HUES64 (cell line): ENCODE measurements at regions not wholly inside any gene's neighbourhood (a gene's known extent, or its start where the extent isn't known, plus 50 kb on each side); places are given as distances from the start of the nearest gene placed in this dataset.
A peak's percentile ranks its signal among the peaks of the same experiment; 100 is the strongest.
"Not testable (repeated sequence)": the region's sequence is repeated elsewhere in the genome, so short reads cannot be mapped to it uniquely, and the experiment has no call there.

Experiments
- H3K27ac ChIP-seq: 2 replicates; pipeline ENCODE4 v1.7.0; 2013; ENCODE audit warnings: low read depth, low read length, inconsistent platforms
- H3K27me3 ChIP-seq: 2 replicates; pipeline ENCODE4 v1.6.1; 2013; ENCODE audit warnings: mild to moderate bottlenecking, low read length; ENCODE audit not compliant: insufficient read depth
- H3K36me3 ChIP-seq: 2 replicates; pipeline ENCODE4 v1.6.1; 2013; ENCODE audit warnings: mild to moderate bottlenecking, low read length; ENCODE audit not compliant: insufficient read depth
- H3K4me1 ChIP-seq: 2 replicates; pipeline ENCODE4 v1.6.1; 2013; ENCODE audit warnings: mild to moderate bottlenecking, low read length, moderate library complexity; ENCODE audit not compliant: insufficient read depth
- H3K4me3 ChIP-seq: 2 replicates; pipeline ENCODE4 v1.5.1; 2013; ENCODE audit warnings: mild to moderate bottlenecking, low read length, moderate library complexity
- H3K9ac ChIP-seq: 2 replicates; pipeline ENCODE4 v1.6.1; 2013; ENCODE audit warnings: mild to moderate bottlenecking, low read depth, low read length
- H3K9me3 ChIP-seq: 2 replicates; pipeline ENCODE4 v1.6.1; 2013; ENCODE audit warnings: low read depth, low read length; ENCODE audit not compliant: insufficient read depth
- WGBS: fragments of 150-250, 120-280 bp; methylation state at CpG from one replicate; pipeline ENCODE4 v1.1.7; 2013; ENCODE audit warnings: missing lambda C conversion rate; 5-methylcytosine and 5-hydroxymethylcytosine counted together

DNA sequence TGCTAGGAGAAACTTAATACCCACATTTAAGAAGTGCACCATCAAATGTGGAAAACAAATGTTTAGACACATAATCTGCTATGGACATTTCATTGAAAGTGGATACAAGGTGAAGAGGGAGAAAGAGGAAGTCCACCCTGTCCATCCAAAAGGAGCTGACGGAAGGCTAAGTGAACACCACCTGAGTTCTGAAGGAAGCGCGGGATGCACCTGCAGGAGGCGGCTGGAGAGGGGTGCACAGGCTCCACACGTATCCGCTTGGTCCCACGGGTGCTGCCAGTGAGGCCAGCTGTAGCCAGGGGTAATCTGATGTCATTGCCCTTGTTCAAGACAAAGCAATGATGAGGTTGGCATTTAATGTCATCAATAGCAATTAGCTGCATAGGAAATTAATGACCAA is 75.9 kb upstream of the TMEM18 start:
- Histone ChIP-seq H3K9me3 (no peaks in the 10 kb centered on the region; the same call in 1 of the 2 replicates), H3K27ac (no peak overlapping the region), H3K9ac (no peak overlapping the region), H3K4me3 (no peak overlapping the region), H3K27me3 (no peaks in the 10 kb centered on the region), H3K36me3 (no peaks in the 10 kb centered on the region), H3K4me1 (no peaks in the 10 kb centered on the region)
- WGBS, result 96% methylated on average over 7 of the region's 7 CpGs

- no peaks in the 10 kb centered on the region for H3K27me3 ChIP-seq
- 94% methylated on average over 10 of the region's 10 CpGs for whole genome bisulfite sequencing
Measured at GRCh38 chr2:751474-751873, 74.3 kb upstream of the TMEM18 start.

GRCh38 chr2:750628-751027 is 73.4 kb upstream of the TMEM18 start:
- Histone ChIP-seq H3K4me3 (no peak overlapping the region), H3K9ac (no peak overlapping the region), H3K36me3 (peaks cover 5% of the 10 kb centered on the region; the same call in 1 of the 2 replicates), H3K27ac (no peak overlapping the region), H3K27me3 (no peaks in the 10 kb centered on the region), H3K4me1 (no peaks in the 10 kb centered on the region), H3K9me3 (no peaks in the 10 kb centered on the region)
- WGBS, result 94% methylated on average over 5 of the region's 5 CpGs

More at GRCh38 chr2:751474-751873, 74.3 kb upstream of the TMEM18 start:
- Histone ChIP-seq H3K9me3 (no peaks in the 10 kb centered on the region), H3K9ac (no peak overlapping the region), H3K4me1 (no peaks in the 10 kb centered on the region), H3K4me3 (no peak overlapping the region), H3K36me3 (peaks cover 5% of the 10 kb centered on the region; the same call in 1 of the 2 replicates), H3K27ac (no peak overlapping the region)

DNA sequence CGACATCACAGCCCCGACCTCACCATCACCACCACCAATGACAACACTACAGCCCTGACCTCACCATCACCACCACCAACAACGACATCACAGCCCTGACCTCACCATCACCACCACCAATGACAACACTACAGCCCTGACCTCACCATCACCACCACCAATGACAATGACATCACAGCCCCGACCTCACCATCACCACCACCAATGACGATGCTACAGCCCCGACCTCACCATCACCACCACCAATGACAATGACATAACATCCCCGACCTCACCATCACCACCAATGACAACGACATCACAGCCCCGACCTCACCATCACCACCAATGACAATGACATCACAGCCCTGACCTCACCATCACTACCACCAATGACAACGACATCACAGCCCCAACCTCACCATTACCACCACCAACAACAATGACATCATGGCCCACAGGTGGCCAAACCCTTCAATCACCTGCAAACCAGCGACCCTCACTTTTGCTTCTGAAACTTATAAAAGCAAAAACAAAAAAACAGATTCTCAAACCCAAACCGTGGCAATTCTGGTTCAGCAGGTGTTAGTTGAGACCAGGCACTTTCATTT is 70.7 kb upstream of the TMEM18 start:
- no peak overlapping the region for H3K9ac ChIP-seq
- H3K4me3 ChIP-seq, result no peak overlapping the region
- no peaks in the 10 kb centered on the region for H3K27me3 ChIP-seq
- H3K27ac ChIP-seq, result no peak overlapping the region
- no peaks in the 10 kb centered on the region for H3K4me1 ChIP-seq
- peaks cover 5% of the 10 kb centered on the region; the same call in 1 of the 2 replicates for H3K36me3 ChIP-seq
- H3K9me3 ChIP-seq, result no peaks in the 10 kb centered on the region
- WGBS, result 94% methylated on average over 12 of the region's 12 CpGs

GRCh38 chr2:746697-747096 is 69.5 kb upstream of the TMEM18 start:
- no peak overlapping the region for H3K9ac ChIP-seq
- no peaks in the 10 kb centered on the region for H3K9me3 ChIP-seq
- peaks cover 2% of the 10 kb centered on the region for H3K4me1 ChIP-seq
- no peaks in the 10 kb centered on the region for H3K27me3 ChIP-seq
- 94% methylated on average over 4 of the region's 4 CpGs for WGBS
- H3K4me3 ChIP-seq, result no peak overlapping the region
- no peak overlapping the region for H3K27ac ChIP-seq
- peaks cover 5% of the 10 kb centered on the region; the same call in 1 of the 2 replicates for H3K36me3 ChIP-seq

- H3K4me1 ChIP-seq, result peaks cover 14% of the 10 kb centered on the region
- no peaks in the 10 kb centered on the region for H3K27me3 ChIP-seq
- no peak overlapping the region for H3K9ac ChIP-seq
- no peak overlapping the region for H3K4me3 ChIP-seq
- peaks cover 5% of the 10 kb centered on the region; the same call in 1 of the 2 replicates for H3K36me3 ChIP-seq
- no peak overlapping the region for H3K27ac ChIP-seq
- WGBS, result 94% methylated on average over 2 of the region's 3 CpGs
- no peaks in the 10 kb centered on the region for H3K9me3 ChIP-seq
Measured at GRCh38 chr2:744088-744487, 66.9 kb upstream of the TMEM18 start.

- Histone ChIP-seq H3K9ac (no peak overlapping the region), H3K36me3 (no peaks in the 10 kb centered on the region), H3K27me3 (no peaks in the 10 kb centered on the region), H3K4me3 (no peak overlapping the region; the same call in 1 of the 2 replicates), H3K27ac (no peak overlapping the region), H3K9me3 (no peaks in the 10 kb centered on the region), H3K4me1 (peaks cover 18% of the 10 kb centered on the region)
- WGBS, result 92% methylated on average over 9 of the region's 9 CpGs
Measured at GRCh38 chr2:742221-742620, 65.0 kb upstream of the TMEM18 start.

- 0 out of 2 replicates have a peak overlapping the region, but pooled peaks have one; percentile 45 for H3K9ac ChIP-seq
- H3K36me3 ChIP-seq, result no peaks in the 10 kb centered on the region
- H3K9me3 ChIP-seq, result no peaks in the 10 kb centered on the region
- H3K27me3 ChIP-seq, result no peaks in the 10 kb centered on the region
- no CpG with 5 or more reads among the region's 3 CpGs for WGBS
- H3K4me1 ChIP-seq, result peaks cover 18% of the 10 kb centered on the region
- no peak overlapping the region; the same call in 1 of the 2 replicates for H3K27ac ChIP-seq
- peak overlapping the region; percentile 66 for H3K4me3 ChIP-seq
Measured at GRCh38 chr2:741195-741496, 63.9 kb upstream of the TMEM18 start.

GRCh38 chr2:740322-741194 is 63.4 kb upstream of the TMEM18 start:
- Histone ChIP-seq H3K9ac (peak overlapping the region; percentile 45; the same call in 1 of the 2 replicates), H3K4me3 (peak overlapping the region; percentile 66), H3K27ac (peak overlapping the region; percentile 83; the same call in 1 of the 2 replicates), H3K4me1 (peaks cover 23% of the 10 kb centered on the region)
- WGBS, result 2% methylated on average over 41 of the region's 41 CpGs
- not testable (repeated sequence) for H3K27me3 ChIP-seq, H3K36me3 ChIP-seq, H3K9me3 ChIP-seq

GRCh38 chr2:739864-740321 is 62.7 kb upstream of the TMEM18 start:
- H3K9ac ChIP-seq, result peak overlapping the region; percentile 50; the same call in 1 of the 2 replicates
- WGBS, result 2% methylated on average over 23 of the region's 23 CpGs

DNA sequence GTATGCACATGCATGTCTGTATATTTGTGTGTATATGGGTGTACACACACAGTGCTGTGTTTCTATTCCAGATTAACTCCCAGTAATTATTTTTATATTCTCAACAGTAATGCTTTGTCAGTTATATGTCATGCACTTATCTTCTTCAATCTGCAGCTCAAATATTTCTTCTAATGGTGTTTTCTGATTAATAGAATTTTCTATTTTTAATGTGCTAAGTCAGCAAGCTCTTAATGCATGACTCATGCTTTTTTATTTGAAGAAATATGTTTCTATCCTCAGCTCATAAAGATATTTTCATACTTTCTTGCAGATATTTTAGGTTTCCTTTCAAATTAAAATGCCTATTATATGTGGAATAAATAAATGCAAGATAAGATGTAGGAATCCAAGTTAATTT is 59.7 kb upstream of the TMEM18 start:
- no peak overlapping the region for H3K27ac ChIP-seq
- H3K4me3 ChIP-seq, result no peak overlapping the region
- no peaks in the 10 kb centered on the region for H3K27me3 ChIP-seq
- no peaks in the 10 kb centered on the region for H3K9me3 ChIP-seq
- H3K9ac ChIP-seq, result no peak overlapping the region
- H3K36me3 ChIP-seq, result no peaks in the 10 kb centered on the region
- H3K4me1 ChIP-seq, result peaks cover 28% of the 10 kb centered on the region

More at GRCh38 chr2:739864-740321, 62.7 kb upstream of the TMEM18 start:
- peak overlapping the region; percentile 83; the same call in 1 of the 2 replicates for H3K27ac ChIP-seq
- not testable (repeated sequence) for H3K9me3 ChIP-seq, H3K27me3 ChIP-seq, H3K36me3 ChIP-seq
- H3K4me1 ChIP-seq, result peaks cover 28% of the 10 kb centered on the region
- H3K4me3 ChIP-seq, result peak overlapping the region; percentile 66
